ENCODE measurements at regions not wholly inside any gene's neighbourhood (a gene's known extent, or its start where the extent isn't known, plus 50 kb on each side); places are given as distances from the start of the nearest gene placed in this dataset.

DNA sequence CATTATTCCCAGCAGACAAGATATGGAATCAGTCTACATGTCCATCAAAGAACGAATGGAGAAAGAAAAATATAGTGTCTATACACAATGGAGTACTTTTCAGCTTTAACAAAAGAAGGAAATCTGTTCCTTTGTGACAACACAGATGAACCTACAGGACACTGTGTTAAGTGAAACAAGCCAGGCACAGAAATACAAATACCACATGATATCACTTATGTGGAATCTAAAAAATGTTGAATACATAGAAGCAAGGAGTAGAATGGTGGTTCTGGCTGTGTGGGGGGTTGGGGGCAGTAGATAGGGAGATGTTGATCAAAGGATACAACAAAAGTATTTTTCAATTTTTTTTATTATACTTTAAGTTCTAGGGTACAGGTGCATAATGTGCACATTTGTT lies 347.7 kb upstream of the MAP2 start:
- dilution Hi-C loops (cut with MboI; ENCODE audit: extremely low pct_ligation_motif_present, low sequenced_read_pairs), result no loop called here
- no peak for DNase-seq (ENCODE audit: low read depth, low spot score)
- TF ChIP-seq EZH2 (IDR thresholded peaks at IDR 0.05; ENCODE audit: low read length), result no peak
- TF ChIP-seq, protein P1, sequence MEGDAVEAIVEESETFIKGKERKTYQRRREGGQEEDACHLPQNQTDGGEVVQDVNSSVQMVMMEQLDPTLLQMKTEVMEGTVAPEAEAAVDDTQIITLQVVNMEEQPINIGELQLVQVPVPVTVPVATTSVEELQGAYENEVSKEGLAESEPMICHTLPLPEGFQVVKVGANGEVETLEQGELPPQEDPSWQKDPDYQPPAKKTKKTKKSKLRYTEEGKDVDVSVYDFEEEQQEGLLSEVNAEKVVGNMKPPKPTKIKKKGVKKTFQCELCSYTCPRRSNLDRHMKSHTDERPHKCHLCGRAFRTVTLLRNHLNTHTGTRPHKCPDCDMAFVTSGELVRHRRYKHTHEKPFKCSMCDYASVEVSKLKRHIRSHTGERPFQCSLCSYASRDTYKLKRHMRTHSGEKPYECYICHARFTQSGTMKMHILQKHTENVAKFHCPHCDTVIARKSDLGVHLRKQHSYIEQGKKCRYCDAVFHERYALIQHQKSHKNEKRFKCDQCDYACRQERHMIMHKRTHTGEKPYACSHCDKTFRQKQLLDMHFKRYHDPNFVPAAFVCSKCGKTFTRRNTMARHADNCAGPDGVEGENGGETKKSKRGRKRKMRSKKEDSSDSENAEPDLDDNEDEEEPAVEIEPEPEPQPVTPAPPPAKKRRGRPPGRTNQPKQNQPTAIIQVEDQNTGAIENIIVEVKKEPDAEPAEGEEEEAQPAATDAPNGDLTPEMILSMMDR (optimal IDR thresholded peaks at IDR 0.05 in 1 of 3, IDR thresholded peaks at IDR 0.05 in 1 of 3, conservative IDR thresholded peaks at IDR 0.05 in 1 of 3; ENCODE audit: extremely low read depth in 1 of 3, insufficient read depth in 2 of 3, low read length in 3 of 3), result no peak

DNA sequence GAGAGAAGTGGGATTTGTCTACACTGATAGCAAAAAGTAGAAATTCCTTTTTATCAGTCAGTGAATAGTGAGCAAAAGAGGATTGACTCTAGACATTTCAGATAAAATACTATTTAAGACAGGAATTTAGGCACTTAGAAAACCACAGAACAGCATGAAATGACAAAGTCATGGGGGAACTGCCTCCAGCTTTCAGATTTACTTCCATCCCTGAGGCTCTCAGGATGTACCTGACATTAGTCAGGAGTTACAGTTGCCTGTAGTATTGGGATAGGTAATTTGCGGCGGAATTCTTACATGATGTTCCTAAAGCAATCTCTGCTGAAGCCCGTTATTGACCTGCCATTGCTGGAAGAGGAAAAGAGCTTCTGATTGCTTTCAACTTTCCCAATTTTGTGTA lies 337.1 kb upstream of the MAP2 start:
- DNase-seq (ENCODE audit: low read depth, low spot score) (no peak), FAIRE-seq (no peak)
- Histone ChIP-seq H3K27me3 (ENCODE audit: control insufficient read depth, extremely low read depth, insufficient read depth, low read length) (no peaks in the 10 kb centered on the region), H3K27ac (ENCODE audit: control insufficient read depth, insufficient read depth, low read length) (no peak overlapping the region), H3K9me3 (ENCODE audit: control insufficient read depth, low read depth, low read length) (no peaks in the 10 kb centered on the region), H3K4me2 (ENCODE audit: control insufficient read depth, extremely low read depth, insufficient read depth, low read depth, low read length) (no peak overlapping the region), H3K79me2 (ENCODE audit: control insufficient read depth, insufficient read depth, low read length) (no peaks in the 10 kb centered on the region), H3K4me1 (ENCODE audit: control insufficient read depth, extremely low read depth, insufficient read depth, low read length) (peaks cover 3% of the 10 kb centered on the region), H3K36me3 (ENCODE audit: control insufficient read depth in 2 of 2, extremely low read depth in 1 of 2, insufficient read depth in 2 of 2, low read length in 2 of 2) (no peaks in the 10 kb centered on the region), H3K9ac (ENCODE audit: control insufficient read depth, extremely low read depth, insufficient read depth, low read length) (no peak overlapping the region), H3K4me3 (ENCODE audit: control insufficient read depth in 2 of 3, extremely low read depth in 1 of 3, insufficient read depth in 2 of 3, low read depth in 1 of 3, low read length in 3 of 3) (no peak overlapping the region), H2AFZ (ENCODE audit: control insufficient read depth, low read length) (peak overlapping the region; percentile 9), H4K20me1 (ENCODE audit: control insufficient read depth, extremely low read depth, insufficient read depth, low read length) (no peaks in the 10 kb centered on the region), H3K9me1 (ENCODE audit: control insufficient read depth, extremely low read depth, insufficient read depth, low read length) (no peaks in the 10 kb centered on the region)
- no peak for TF ChIP-seq EZH2 (IDR thresholded peaks at IDR 0.05; ENCODE audit: low read length)
- TF ChIP-seq, protein P1 (optimal IDR thresholded peaks at IDR 0.05 in 1 of 3, IDR thresholded peaks at IDR 0.05 in 1 of 3, conservative IDR thresholded peaks at IDR 0.05 in 1 of 3; ENCODE audit: extremely low read depth in 1 of 3, insufficient read depth in 2 of 3, low read length in 3 of 3), result no peak
- dilution Hi-C loops (cut with MboI; ENCODE audit: extremely low pct_ligation_motif_present, low sequenced_read_pairs), result no loop called here

More for the DNA sequence above, 347.7 kb upstream of the MAP2 start:
- no peaks in the 10 kb centered on the region for H3K4me1 ChIP-seq (ENCODE audit: control insufficient read depth, extremely low read depth, insufficient read depth, low read length)
- H3K79me2 ChIP-seq (ENCODE audit: control insufficient read depth, insufficient read depth, low read length), result no peaks in the 10 kb centered on the region
- FAIRE-seq, result no peak
- H3K27me3 ChIP-seq (ENCODE audit: control insufficient read depth, extremely low read depth, insufficient read depth, low read length), result no peaks in the 10 kb centered on the region
- no peaks in the 10 kb centered on the region for H3K36me3 ChIP-seq (ENCODE audit: control insufficient read depth in 2 of 2, extremely low read depth in 1 of 2, insufficient read depth in 2 of 2, low read length in 2 of 2)
- H3K4me2 ChIP-seq (ENCODE audit: control insufficient read depth, extremely low read depth, insufficient read depth, low read depth, low read length), result no peak overlapping the region
- no peak overlapping the region for H3K27ac ChIP-seq (ENCODE audit: control insufficient read depth, insufficient read depth, low read length)
- no peak overlapping the region for H2AFZ ChIP-seq (ENCODE audit: control insufficient read depth, low read length)
- H3K9me1 ChIP-seq (ENCODE audit: control insufficient read depth, extremely low read depth, insufficient read depth, low read length), result no peaks in the 10 kb centered on the region
- H3K9me3 ChIP-seq (ENCODE audit: control insufficient read depth, low read depth, low read length), result no peaks in the 10 kb centered on the region
- H3K4me3 ChIP-seq (ENCODE audit: control insufficient read depth in 2 of 3, extremely low read depth in 1 of 3, insufficient read depth in 2 of 3, low read depth in 1 of 3, low read length in 3 of 3), result no peak overlapping the region
- H3K9ac ChIP-seq (ENCODE audit: control insufficient read depth, extremely low read depth, insufficient read depth, low read length), result no peak overlapping the region
- no peaks in the 10 kb centered on the region for H4K20me1 ChIP-seq (ENCODE audit: control insufficient read depth, extremely low read depth, insufficient read depth, low read length)

Data from keratinocyte (primary cell).